HL-60 (cell line): ENCODE measurements at regions not wholly inside any gene's neighbourhood (a gene's known extent, or its start where the extent isn't known, plus 50 kb on each side); places are given as distances from the start of the nearest gene placed in this dataset.

Experiments
- CTCF ChIP-seq: IDR thresholded peaks from one replicate; pipeline ENCODE4 v1.5.1; 2011; ENCODE audit warnings: low read length, control low read depth, inconsistent platforms; ENCODE audit not compliant: insufficient read depth
- GABPA ChIP-seq: IDR thresholded peaks from 2 replicates; pipeline ENCODE4 v1.6.1; 2012; ENCODE audit warnings: low read depth
- POLR2AphosphoS5 ChIP-seq: IDR thresholded peaks from 2 replicates; pipeline ENCODE4 v1.6.1; 2012; ENCODE audit warnings: low read depth
- SPI1 ChIP-seq: IDR thresholded peaks from 2 replicates; pipeline ENCODE4 v1.6.1; 2012; ENCODE audit warnings: low read depth, mild to moderate bottlenecking, borderline replicate concordance
- TF ChIP-seq, protein P1 (sequence below): IDR thresholded peaks from 2 replicates; pipeline ENCODE4 v1.6.1; 2012; ENCODE audit warnings: low read depth; ENCODE audit not compliant: insufficient replicate concordance

DNA sequence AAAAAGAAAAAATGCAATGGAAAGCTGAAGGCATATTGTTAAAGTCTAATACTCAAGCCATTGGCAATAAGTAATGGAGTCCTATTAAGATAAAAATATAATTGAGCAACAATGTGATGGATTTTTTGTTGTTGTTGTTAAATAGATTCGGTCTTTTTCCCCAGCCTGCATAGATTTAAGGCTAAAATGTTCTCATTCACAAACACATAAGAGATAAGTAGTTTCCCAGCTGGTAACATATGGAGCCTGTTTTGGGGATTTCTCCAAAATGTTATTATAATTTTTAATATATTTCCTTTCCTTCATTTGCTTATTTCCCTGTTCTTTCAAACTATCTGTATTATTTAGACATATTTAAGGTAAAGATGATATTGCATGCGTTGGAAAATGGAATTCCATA is 1149.1 kb upstream of the PRR20A start:
- TF ChIP-seq CTCF, result no peak
- no peak for TF ChIP-seq SPI1
- no peak for TF ChIP-seq POLR2AphosphoS5
- TF ChIP-seq, protein P1, sequence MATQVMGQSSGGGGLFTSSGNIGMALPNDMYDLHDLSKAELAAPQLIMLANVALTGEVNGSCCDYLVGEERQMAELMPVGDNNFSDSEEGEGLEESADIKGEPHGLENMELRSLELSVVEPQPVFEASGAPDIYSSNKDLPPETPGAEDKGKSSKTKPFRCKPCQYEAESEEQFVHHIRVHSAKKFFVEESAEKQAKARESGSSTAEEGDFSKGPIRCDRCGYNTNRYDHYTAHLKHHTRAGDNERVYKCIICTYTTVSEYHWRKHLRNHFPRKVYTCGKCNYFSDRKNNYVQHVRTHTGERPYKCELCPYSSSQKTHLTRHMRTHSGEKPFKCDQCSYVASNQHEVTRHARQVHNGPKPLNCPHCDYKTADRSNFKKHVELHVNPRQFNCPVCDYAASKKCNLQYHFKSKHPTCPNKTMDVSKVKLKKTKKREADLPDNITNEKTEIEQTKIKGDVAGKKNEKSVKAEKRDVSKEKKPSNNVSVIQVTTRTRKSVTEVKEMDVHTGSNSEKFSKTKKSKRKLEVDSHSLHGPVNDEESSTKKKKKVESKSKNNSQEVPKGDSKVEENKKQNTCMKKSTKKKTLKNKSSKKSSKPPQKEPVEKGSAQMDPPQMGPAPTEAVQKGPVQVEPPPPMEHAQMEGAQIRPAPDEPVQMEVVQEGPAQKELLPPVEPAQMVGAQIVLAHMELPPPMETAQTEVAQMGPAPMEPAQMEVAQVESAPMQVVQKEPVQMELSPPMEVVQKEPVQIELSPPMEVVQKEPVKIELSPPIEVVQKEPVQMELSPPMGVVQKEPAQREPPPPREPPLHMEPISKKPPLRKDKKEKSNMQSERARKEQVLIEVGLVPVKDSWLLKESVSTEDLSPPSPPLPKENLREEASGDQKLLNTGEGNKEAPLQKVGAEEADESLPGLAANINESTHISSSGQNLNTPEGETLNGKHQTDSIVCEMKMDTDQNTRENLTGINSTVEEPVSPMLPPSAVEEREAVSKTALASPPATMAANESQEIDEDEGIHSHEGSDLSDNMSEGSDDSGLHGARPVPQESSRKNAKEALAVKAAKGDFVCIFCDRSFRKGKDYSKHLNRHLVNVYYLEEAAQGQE, result no peak
- TF ChIP-seq GABPA, result no peak
